Smooth muscle cell (in vitro differentiated cells): ENCODE measurements at regions not wholly inside any gene's neighbourhood (a gene's known extent, or its start where the extent isn't known, plus 50 kb on each side); places are given as distances from the start of the nearest gene placed in this dataset.

Source experiments
- DNase-seq: peaks from one replicate; lab custom pipeline; 2025; ENCODE audit not compliant: unreplicated experiment; lab: John Stamatoyannopoulos, UW
- H2AFZ ChIP-seq: fragments of 200-600 bp; sonication (generic); 2 replicates; pipeline ENCODE4 v1.6.0; 2016; ENCODE audit warnings: antibody characterized with exemption, low read depth, mild to moderate bottlenecking
- H3F3A ChIP-seq: fragments of 200-600 bp; sonication (generic); 2 replicates; pipeline ENCODE4 v1.6.0; 2017; ENCODE audit warnings: antibody characterized with exemption, low read depth
- H3K27ac ChIP-seq: fragments of 200-600 bp; sonication (generic); 2 replicates; pipeline ENCODE4 v1.5.1; 2016; ENCODE audit warnings: low read depth, mild to moderate bottlenecking
- H3K27me3 ChIP-seq: fragments of 200-600 bp; sonication (generic); 2 replicates; pipeline ENCODE4 v1.6.1; 2016; ENCODE audit warnings: low read depth, mild to moderate bottlenecking
- H3K36me3 ChIP-seq: fragments of 200-600 bp; sonication (generic); 2 replicates; pipeline ENCODE4 v1.5.1; 2016; ENCODE audit warnings: low read depth
- H3K4me1 ChIP-seq: fragments of 200-600 bp; sonication (generic); 2 replicates; pipeline ENCODE4 v1.5.1; 2016; ENCODE audit warnings: low read depth
- H3K4me2 ChIP-seq: fragments of 200-600 bp; sonication (generic); 2 replicates; pipeline ENCODE4 v1.6.0; 2016; ENCODE audit warnings: mild to moderate bottlenecking
- H3K4me3 ChIP-seq: fragments of 200-600 bp; sonication (generic); 2 replicates; pipeline ENCODE4 v1.5.1; 2016; ENCODE audit warnings: mild to moderate bottlenecking
- H3K79me2 ChIP-seq: fragments of 200-600 bp; sonication (generic); 2 replicates; pipeline ENCODE4 v1.6.0; 2016; ENCODE audit warnings: low read depth, mild to moderate bottlenecking
- H3K9ac ChIP-seq: fragments of 200-600 bp; sonication (generic); 2 replicates; pipeline ENCODE4 v1.6.0; 2016; ENCODE audit warnings: low read depth
- H3K9me3 ChIP-seq: fragments of 200-600 bp; sonication (generic); replicated peaks from 2 replicates; pipeline ENCODE4 v1.5.1; 2016; ENCODE audit warnings: low read depth
- H4K20me1 ChIP-seq: fragments of 200-600 bp; sonication (generic); 2 replicates; pipeline ENCODE4 v1.6.0; 2016; ENCODE audit warnings: low read depth
- CTCF ChIP-seq: fragments of 200-600 bp; sonication (generic); IDR thresholded peaks from 2 replicates; pipeline ENCODE4 v1.5.1; 2017; ENCODE audit warnings: borderline replicate concordance, mild to moderate bottlenecking, antibody characterized with exemption; ENCODE audit not compliant: insufficient read depth, poor library complexity, severe bottlenecking
- WGBS: methylation state at CpG from one replicate; pipeline ENCODE4 v1.1.7; 2016; ENCODE audit warnings: low lambda C conversion rate; 5-methylcytosine and 5-hydroxymethylcytosine counted together

- H3F3A ChIP-seq, result no peaks in the 10 kb centered on the region
- no peaks in the 10 kb centered on the region for H3K9me3 ChIP-seq
- H3K4me3 ChIP-seq, result no peak overlapping the region
- no peaks in the 10 kb centered on the region for H4K20me1 ChIP-seq
- H3K27ac ChIP-seq, result no peak overlapping the region
- no peak overlapping the region for H3K9ac ChIP-seq
- WGBS, result 52% methylated on average over 3 of the region's 3 CpGs
- H2AFZ ChIP-seq, result no peak overlapping the region
- H3K79me2 ChIP-seq, result no peaks in the 10 kb centered on the region
- H3K27me3 ChIP-seq, result no peaks in the 10 kb centered on the region
- H3K4me1 ChIP-seq, result no peaks in the 10 kb centered on the region
- TF ChIP-seq CTCF, result no peak
- H3K36me3 ChIP-seq, result no peaks in the 10 kb centered on the region
- H3K4me2 ChIP-seq, result no peak overlapping the region
- no peak for DNase-seq
Observed at GRCh38 chrX:6383488-6383887, 151.4 kb downstream of the VCX3A start.

DNA sequence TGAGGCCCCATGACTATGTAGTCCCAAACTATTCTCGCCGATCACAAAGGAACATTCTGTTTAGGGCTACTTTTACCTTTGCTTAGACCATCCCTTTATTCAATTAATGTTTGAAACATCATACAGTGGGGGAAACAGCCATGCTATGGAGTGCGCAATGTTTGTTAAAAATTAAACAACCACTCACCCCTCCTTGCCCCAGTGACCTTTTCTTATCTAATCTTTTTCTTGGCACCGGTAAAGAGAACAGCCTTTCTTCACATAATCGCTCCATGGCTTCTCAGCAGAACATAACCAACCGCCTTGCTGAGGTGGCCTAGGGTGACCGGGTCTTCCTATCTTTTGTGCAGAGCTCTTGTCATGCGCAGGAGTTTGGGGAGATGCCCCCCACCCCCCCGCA lies 152.6 kb downstream of the VCX3A start:
- H3K4me2 ChIP-seq, result no peak overlapping the region
- H4K20me1 ChIP-seq, result no peaks in the 10 kb centered on the region
- no peaks in the 10 kb centered on the region for H3K27me3 ChIP-seq
- no peak overlapping the region for H3K27ac ChIP-seq
- H3K79me2 ChIP-seq, result no peaks in the 10 kb centered on the region
- H2AFZ ChIP-seq, result no peak overlapping the region
- TF ChIP-seq CTCF, result no peak
- H3K9me3 ChIP-seq, result no peaks in the 10 kb centered on the region
- no peak overlapping the region for H3K4me3 ChIP-seq
- H3F3A ChIP-seq, result no peaks in the 10 kb centered on the region
- no peaks in the 10 kb centered on the region for H3K36me3 ChIP-seq
- H3K4me1 ChIP-seq, result no peaks in the 10 kb centered on the region
- no peak for DNase-seq
- WGBS, result 81% methylated on average over 9 of the region's 9 CpGs
- H3K9ac ChIP-seq, result no peak overlapping the region

GRCh38 chrX:6377103-6377764 lies 148.6 kb upstream of the NLGN4X start:
- TF ChIP-seq CTCF, result no peak
- no peaks in the 10 kb centered on the region for H3K9me3 ChIP-seq
- H3K27me3 ChIP-seq, result no peaks in the 10 kb centered on the region
- no peaks in the 10 kb centered on the region for H4K20me1 ChIP-seq
- H3K27ac ChIP-seq, result no peak overlapping the region
- no peaks in the 10 kb centered on the region for H3K79me2 ChIP-seq
- no peaks in the 10 kb centered on the region for H3K36me3 ChIP-seq
- H2AFZ ChIP-seq, result no peak overlapping the region
- no peaks in the 10 kb centered on the region for H3F3A ChIP-seq
- no peak for DNase-seq
- no peak overlapping the region for H3K9ac ChIP-seq
- WGBS, result 72% methylated on average over 3 of the region's 3 CpGs
- no peak overlapping the region for H3K4me3 ChIP-seq
- H3K4me1 ChIP-seq, result no peaks in the 10 kb centered on the region
- no peak overlapping the region for H3K4me2 ChIP-seq

- no peak overlapping the region for H3K27ac ChIP-seq
- no peaks in the 10 kb centered on the region for H3K79me2 ChIP-seq
- no peaks in the 10 kb centered on the region for H3K4me1 ChIP-seq
- no peaks in the 10 kb centered on the region for H4K20me1 ChIP-seq
- no peaks in the 10 kb centered on the region for H3K27me3 ChIP-seq
- no peak for DNase-seq
- no peak overlapping the region for H3K9ac ChIP-seq
- 76% methylated on average over 10 of the region's 10 CpGs for WGBS
- H3K4me3 ChIP-seq, result no peak overlapping the region
- no peaks in the 10 kb centered on the region for H3F3A ChIP-seq
- H3K9me3 ChIP-seq, result no peaks in the 10 kb centered on the region
- no peak for TF ChIP-seq CTCF
- no peak overlapping the region for H3K4me2 ChIP-seq
- H3K36me3 ChIP-seq, result no peaks in the 10 kb centered on the region
- no peak overlapping the region for H2AFZ ChIP-seq
Observed at GRCh38 chrX:6374556-6374955, 145.9 kb upstream of the NLGN4X start.
